HEK293T (cell line): ENCODE measurements at regions not wholly inside any gene's neighbourhood (a gene's known extent, or its start where the extent isn't known, plus 50 kb on each side); places are given as distances from the start of the nearest gene placed in this dataset.

Source experiments
- FOXM1 ChIP-seq: fragments of 450-650 bp; IDR thresholded peaks from 2 replicates; pipeline ENCODE4 v1.6.1; 2017; ENCODE audit warnings: mild to moderate bottlenecking, borderline replicate concordance
- HDGF ChIP-seq: fragments of 450-650 bp; IDR thresholded peaks from 2 replicates; pipeline ENCODE4 v1.6.1; 2017; ENCODE audit warnings: antibody characterized with exemption, borderline replicate concordance

DNA sequence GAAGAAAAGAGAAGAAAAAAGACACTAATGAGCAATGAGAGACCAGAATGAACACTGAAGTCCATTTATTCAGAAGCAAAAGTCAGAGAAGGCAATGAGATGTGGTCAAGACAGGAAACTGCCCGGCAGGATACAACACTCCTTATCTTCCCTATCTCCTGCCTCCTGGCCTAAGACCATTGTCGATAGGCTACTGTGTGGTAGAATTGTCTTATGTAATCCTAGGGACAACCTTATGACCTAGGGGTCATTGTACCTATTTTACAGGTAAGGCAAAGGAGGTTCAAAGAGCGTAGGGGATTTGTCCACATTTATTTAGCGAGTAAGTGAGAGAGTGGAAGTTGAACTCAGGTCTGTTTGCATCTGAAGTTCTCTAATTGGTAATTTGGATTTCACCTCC, 63.0 kb upstream of the PTPN3 start:
- TF ChIP-seq HDGF = no peak
- no peak for TF ChIP-seq FOXM1
